BE2C (cell line): ENCODE measurements at regions not wholly inside any gene's neighbourhood (a gene's known extent, or its start where the extent isn't known, plus 50 kb on each side); places are given as distances from the start of the nearest gene placed in this dataset.
"Not testable (repeated sequence)": the region's sequence is repeated elsewhere in the genome, so short reads cannot be mapped to it uniquely, and the experiment has no call there.

Experiments used
- DNase-seq: peaks from one replicate; pipeline ENCODE4 v3.0.0-alpha.2; 2020
- H3K27me3 ChIP-seq: fragments of 250-450 bp; sonication (Bioruptor Pico); 2 replicates; pipeline ENCODE4 v1.5.1; 2020; ENCODE audit warnings: mild to moderate bottlenecking
- H3K36me3 ChIP-seq: fragments of 250-450 bp; sonication (Bioruptor Pico); 2 replicates; pipeline ENCODE4 v1.5.1; 2020; ENCODE audit warnings: mild to moderate bottlenecking
- H3K4me1 ChIP-seq: fragments of 250-450 bp; sonication (Bioruptor Pico); 2 replicates; pipeline ENCODE4 v1.5.1; 2020
- H3K4me3 ChIP-seq: 2 replicates; pipeline ENCODE4 v1.5.1; 2011; ENCODE audit warnings: low read depth, low read length
- H3K9me3 ChIP-seq: fragments of 250-450 bp; sonication (Bioruptor Pico); 2 replicates; pipeline ENCODE4 v1.5.1; 2020
- CTCF ChIP-seq: IDR thresholded peaks from 2 replicates; pipeline ENCODE4 v1.5.1; 2012; ENCODE audit warnings: mild to moderate bottlenecking, low read depth, low read length

GRCh38 chr2:217356142-217356541 is 496.3 kb upstream of the TNP1 start:
- Histone ChIP-seq H3K9me3 (peaks cover 2% of the 10 kb centered on the region; the same call in 1 of the 2 replicates), H3K4me3 (no peak overlapping the region), H3K4me1 (peaks cover 7% of the 10 kb centered on the region), H3K27me3 (no peaks in the 10 kb centered on the region), H3K36me3 (no peaks in the 10 kb centered on the region)
- no peak for DNase-seq
- no peak for TF ChIP-seq CTCF

GRCh38 chr2:217353591-217353990 is 493.7 kb upstream of the TNP1 start:
- no peaks in the 10 kb centered on the region for H3K27me3 ChIP-seq
- DNase-seq = no peak
- TF ChIP-seq CTCF = no peak
- H3K4me1 ChIP-seq = no peaks in the 10 kb centered on the region
- H3K9me3 ChIP-seq = peaks cover 2% of the 10 kb centered on the region; the same call in 1 of the 2 replicates
- H3K36me3 ChIP-seq = no peaks in the 10 kb centered on the region
- H3K4me3 ChIP-seq = no peak overlapping the region

- peaks cover 2% of the 10 kb centered on the region; the same call in 1 of the 2 replicates for H3K9me3 ChIP-seq
- no peak for TF ChIP-seq CTCF
- H3K4me1 ChIP-seq = no peaks in the 10 kb centered on the region
- DNase-seq = no peak
- no peaks in the 10 kb centered on the region for H3K27me3 ChIP-seq
- no peaks in the 10 kb centered on the region for H3K36me3 ChIP-seq
- H3K4me3 ChIP-seq = no peak overlapping the region
Measured at GRCh38 chr2:217351378-217351777, 491.5 kb upstream of the TNP1 start.

- H3K4me1 ChIP-seq = no peaks in the 10 kb centered on the region
- no peak for TF ChIP-seq CTCF
- no peaks in the 10 kb centered on the region for H3K36me3 ChIP-seq
- no peak overlapping the region for H3K4me3 ChIP-seq
- peaks cover 2% of the 10 kb centered on the region for H3K9me3 ChIP-seq
- DNase-seq = no peak
- no peaks in the 10 kb centered on the region for H3K27me3 ChIP-seq
Measured at GRCh38 chr2:217349251-217349650, 489.4 kb upstream of the TNP1 start.

GRCh38 chr2:217347630-217348029 is 487.8 kb upstream of the TNP1 start:
- H3K4me3 ChIP-seq, H3K36me3 ChIP-seq, H3K4me1 ChIP-seq, H3K9me3 ChIP-seq, DNase-seq, H3K27me3 ChIP-seq: not testable (repeated sequence)

- not testable (repeated sequence) for H3K27me3 ChIP-seq, H3K9me3 ChIP-seq, H3K4me3 ChIP-seq, H3K4me1 ChIP-seq, DNase-seq, H3K36me3 ChIP-seq
Measured at GRCh38 chr2:217346043-217346442, 486.2 kb upstream of the TNP1 start.

GRCh38 chr2:217340899-217341298 is 481.0 kb upstream of the TNP1 start:
- DNase-seq = no peak
- H3K27me3 ChIP-seq = no peaks in the 10 kb centered on the region
- TF ChIP-seq CTCF = no peak
- no peaks in the 10 kb centered on the region for H3K36me3 ChIP-seq
- H3K9me3 ChIP-seq = no peaks in the 10 kb centered on the region; the same call in 1 of the 2 replicates
- no peaks in the 10 kb centered on the region for H3K4me1 ChIP-seq
- H3K4me3 ChIP-seq = no peak overlapping the region
